Smooth muscle cell (in vitro differentiated cells): ENCODE measurements at regions not wholly inside any gene's neighbourhood (a gene's known extent, or its start where the extent isn't known, plus 50 kb on each side); places are given as distances from the start of the nearest gene placed in this dataset.

Source experiments
- DNase-seq: peaks from one replicate; lab custom pipeline; 2025; ENCODE audit not compliant: unreplicated experiment; lab: John Stamatoyannopoulos, UW
- H2AFZ ChIP-seq: fragments of 200-600 bp; sonication (generic); 2 replicates; pipeline ENCODE4 v1.6.0; 2016; ENCODE audit warnings: antibody characterized with exemption, low read depth, mild to moderate bottlenecking
- H3F3A ChIP-seq: fragments of 200-600 bp; sonication (generic); 2 replicates; pipeline ENCODE4 v1.6.0; 2017; ENCODE audit warnings: antibody characterized with exemption, low read depth
- H3K27ac ChIP-seq: fragments of 200-600 bp; sonication (generic); 2 replicates; pipeline ENCODE4 v1.5.1; 2016; ENCODE audit warnings: low read depth, mild to moderate bottlenecking
- H3K27me3 ChIP-seq: fragments of 200-600 bp; sonication (generic); 2 replicates; pipeline ENCODE4 v1.6.1; 2016; ENCODE audit warnings: low read depth, mild to moderate bottlenecking
- H3K36me3 ChIP-seq: fragments of 200-600 bp; sonication (generic); 2 replicates; pipeline ENCODE4 v1.5.1; 2016; ENCODE audit warnings: low read depth
- H3K4me1 ChIP-seq: fragments of 200-600 bp; sonication (generic); 2 replicates; pipeline ENCODE4 v1.5.1; 2016; ENCODE audit warnings: low read depth
- H3K4me2 ChIP-seq: fragments of 200-600 bp; sonication (generic); 2 replicates; pipeline ENCODE4 v1.6.0; 2016; ENCODE audit warnings: mild to moderate bottlenecking
- H3K4me3 ChIP-seq: fragments of 200-600 bp; sonication (generic); 2 replicates; pipeline ENCODE4 v1.5.1; 2016; ENCODE audit warnings: mild to moderate bottlenecking
- H3K79me2 ChIP-seq: fragments of 200-600 bp; sonication (generic); 2 replicates; pipeline ENCODE4 v1.6.0; 2016; ENCODE audit warnings: low read depth, mild to moderate bottlenecking
- H3K9ac ChIP-seq: fragments of 200-600 bp; sonication (generic); 2 replicates; pipeline ENCODE4 v1.6.0; 2016; ENCODE audit warnings: low read depth
- H3K9me3 ChIP-seq: fragments of 200-600 bp; sonication (generic); replicated peaks from 2 replicates; pipeline ENCODE4 v1.5.1; 2016; ENCODE audit warnings: low read depth
- H4K20me1 ChIP-seq: fragments of 200-600 bp; sonication (generic); 2 replicates; pipeline ENCODE4 v1.6.0; 2016; ENCODE audit warnings: low read depth
- CTCF ChIP-seq: fragments of 200-600 bp; sonication (generic); IDR thresholded peaks from 2 replicates; pipeline ENCODE4 v1.5.1; 2017; ENCODE audit warnings: borderline replicate concordance, mild to moderate bottlenecking, antibody characterized with exemption; ENCODE audit not compliant: insufficient read depth, poor library complexity, severe bottlenecking
- WGBS: methylation state at CpG from one replicate; pipeline ENCODE4 v1.1.7; 2016; ENCODE audit warnings: low lambda C conversion rate; 5-methylcytosine and 5-hydroxymethylcytosine counted together

- no peaks in the 10 kb centered on the region for H3K27me3 ChIP-seq
- no peak overlapping the region for H3K27ac ChIP-seq
- no peak for DNase-seq
- H3K4me1 ChIP-seq, result no peaks in the 10 kb centered on the region
- H3K79me2 ChIP-seq, result no peaks in the 10 kb centered on the region
- WGBS, result 97% methylated on average over 1 of the region's 1 CpG
- H3K4me3 ChIP-seq, result no peak overlapping the region
- no peak overlapping the region for H2AFZ ChIP-seq
- H3F3A ChIP-seq, result no peaks in the 10 kb centered on the region
- no peak overlapping the region for H3K9ac ChIP-seq
- H4K20me1 ChIP-seq, result no peaks in the 10 kb centered on the region
- no peaks in the 10 kb centered on the region for H3K36me3 ChIP-seq
- no peak for TF ChIP-seq CTCF
- no peaks in the 10 kb centered on the region for H3K9me3 ChIP-seq
- no peak overlapping the region for H3K4me2 ChIP-seq
Measured at GRCh38 chr2:78218066-78218465, 695.9 kb upstream of the LRRTM4 start.

- no peak overlapping the region for H3K4me3 ChIP-seq
- no peaks in the 10 kb centered on the region for H3K4me1 ChIP-seq
- no peak overlapping the region for H3K9ac ChIP-seq
- 97% methylated on average over 1 of the region's 1 CpG for WGBS
- no peaks in the 10 kb centered on the region for H3F3A ChIP-seq
- H4K20me1 ChIP-seq, result no peaks in the 10 kb centered on the region
- DNase-seq, result no peak
- H3K4me2 ChIP-seq, result no peak overlapping the region
- H3K36me3 ChIP-seq, result no peaks in the 10 kb centered on the region
- no peaks in the 10 kb centered on the region for H3K9me3 ChIP-seq
- no peak overlapping the region for H2AFZ ChIP-seq
- TF ChIP-seq CTCF, result no peak
- H3K27me3 ChIP-seq, result no peaks in the 10 kb centered on the region
- H3K27ac ChIP-seq, result no peak overlapping the region
- no peaks in the 10 kb centered on the region for H3K79me2 ChIP-seq
Measured at GRCh38 chr2:78237704-78238103, 715.5 kb upstream of the LRRTM4 start.

GRCh38 chr2:78245394-78246135 is 723.4 kb upstream of the LRRTM4 start:
- Histone ChIP-seq H3F3A (no peaks in the 10 kb centered on the region), H3K9ac (no peak overlapping the region), H4K20me1 (no peaks in the 10 kb centered on the region), H3K4me1 (no peaks in the 10 kb centered on the region), H3K4me2 (no peak overlapping the region), H3K79me2 (no peaks in the 10 kb centered on the region), H3K36me3 (no peaks in the 10 kb centered on the region), H3K27me3 (no peaks in the 10 kb centered on the region), H2AFZ (no peak overlapping the region), H3K27ac (no peak overlapping the region), H3K4me3 (no peak overlapping the region), H3K9me3 (no peaks in the 10 kb centered on the region)
- 80% methylated on average over 4 of the region's 4 CpGs for WGBS
- no peak for DNase-seq
- no peak for TF ChIP-seq CTCF

GRCh38 chr2:78251708-78252107 is 729.5 kb upstream of the LRRTM4 start:
- H3K4me2 ChIP-seq, result no peak overlapping the region
- no peak overlapping the region for H2AFZ ChIP-seq
- no peaks in the 10 kb centered on the region for H3K36me3 ChIP-seq
- H4K20me1 ChIP-seq, result no peaks in the 10 kb centered on the region
- no peaks in the 10 kb centered on the region for H3K4me1 ChIP-seq
- no peaks in the 10 kb centered on the region for H3K27me3 ChIP-seq
- no peak for TF ChIP-seq CTCF
- no peak overlapping the region for H3K4me3 ChIP-seq
- no peak overlapping the region for H3K9ac ChIP-seq
- H3K79me2 ChIP-seq, result no peaks in the 10 kb centered on the region
- DNase-seq, result no peak
- no peaks in the 10 kb centered on the region for H3K9me3 ChIP-seq
- no peak overlapping the region for H3K27ac ChIP-seq
- WGBS, result 85% methylated on average over 1 of the region's 1 CpG
- H3F3A ChIP-seq, result no peaks in the 10 kb centered on the region
